RWPE1 (cell line): ENCODE measurements at regions not wholly inside any gene's neighbourhood (a gene's known extent, or its start where the extent isn't known, plus 50 kb on each side); places are given as distances from the start of the nearest gene placed in this dataset.

Experiments
- CTCF ChIA-PET: fragments of 350-600 bp; sonication (Branson Sonifier 250); formaldehyde crosslinking; extraction: SDS; loops from one replicate; lab custom pipeline; 2021; lab: Yijun Ruan, JAX
- POLR2A ChIA-PET: fragments of 400-600 bp; formaldehyde crosslinking; extraction: SDS; loops from one replicate; lab custom pipeline; 2020; ENCODE audit warnings: antibody characterized with exemption; ENCODE audit not compliant: low non-redundant PET; lab: Yijun Ruan, JAX
- DNase-seq: peaks from one replicate; pipeline ENCODE4 v3.0.0; 2012; ENCODE audit warnings: low spot score
- H3K27ac ChIP-seq: fragments of 450-650 bp; 2 replicates; pipeline ENCODE4 v1.5.1; 2017
- TF ChIP-seq, protein P1 (sequence below): fragments of 450-650 bp; conservative IDR thresholded peaks from 2 replicates; pipeline ENCODE4 v1.5.1; 2017; ENCODE audit warnings: low read depth, mild to moderate bottlenecking

- ChIA-PET POLR2A (no interaction called here), CTCF (interaction anchor here (0.8 to 1.0 kb wide), 2 partner anchors 9 to 30 kb away, joined by 3 read pairs; no protein-coding TSS in a partner anchor)
- H3K27ac ChIP-seq: no peak overlapping the region
- TF ChIP-seq, protein P1, sequence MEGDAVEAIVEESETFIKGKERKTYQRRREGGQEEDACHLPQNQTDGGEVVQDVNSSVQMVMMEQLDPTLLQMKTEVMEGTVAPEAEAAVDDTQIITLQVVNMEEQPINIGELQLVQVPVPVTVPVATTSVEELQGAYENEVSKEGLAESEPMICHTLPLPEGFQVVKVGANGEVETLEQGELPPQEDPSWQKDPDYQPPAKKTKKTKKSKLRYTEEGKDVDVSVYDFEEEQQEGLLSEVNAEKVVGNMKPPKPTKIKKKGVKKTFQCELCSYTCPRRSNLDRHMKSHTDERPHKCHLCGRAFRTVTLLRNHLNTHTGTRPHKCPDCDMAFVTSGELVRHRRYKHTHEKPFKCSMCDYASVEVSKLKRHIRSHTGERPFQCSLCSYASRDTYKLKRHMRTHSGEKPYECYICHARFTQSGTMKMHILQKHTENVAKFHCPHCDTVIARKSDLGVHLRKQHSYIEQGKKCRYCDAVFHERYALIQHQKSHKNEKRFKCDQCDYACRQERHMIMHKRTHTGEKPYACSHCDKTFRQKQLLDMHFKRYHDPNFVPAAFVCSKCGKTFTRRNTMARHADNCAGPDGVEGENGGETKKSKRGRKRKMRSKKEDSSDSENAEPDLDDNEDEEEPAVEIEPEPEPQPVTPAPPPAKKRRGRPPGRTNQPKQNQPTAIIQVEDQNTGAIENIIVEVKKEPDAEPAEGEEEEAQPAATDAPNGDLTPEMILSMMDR: no peak
- peak; percentile 31 for DNase-seq
Measured at GRCh38 chr1:39115271-39116110, 89.0 kb upstream of the MACF1 start.

GRCh38 chr1:39116116-39116607 is 88.3 kb upstream of the MACF1 start:
- ChIA-PET POLR2A (no interaction called here), CTCF (interaction anchor here (1.0 to 2.0 kb wide), 2 partner anchors 10 to 76 kb away, joined by 3 to 6 read pairs; no protein-coding TSS in a partner anchor)
- no peak for DNase-seq
- no peak overlapping the region for H3K27ac ChIP-seq
- TF ChIP-seq, protein P1: no peak

DNA sequence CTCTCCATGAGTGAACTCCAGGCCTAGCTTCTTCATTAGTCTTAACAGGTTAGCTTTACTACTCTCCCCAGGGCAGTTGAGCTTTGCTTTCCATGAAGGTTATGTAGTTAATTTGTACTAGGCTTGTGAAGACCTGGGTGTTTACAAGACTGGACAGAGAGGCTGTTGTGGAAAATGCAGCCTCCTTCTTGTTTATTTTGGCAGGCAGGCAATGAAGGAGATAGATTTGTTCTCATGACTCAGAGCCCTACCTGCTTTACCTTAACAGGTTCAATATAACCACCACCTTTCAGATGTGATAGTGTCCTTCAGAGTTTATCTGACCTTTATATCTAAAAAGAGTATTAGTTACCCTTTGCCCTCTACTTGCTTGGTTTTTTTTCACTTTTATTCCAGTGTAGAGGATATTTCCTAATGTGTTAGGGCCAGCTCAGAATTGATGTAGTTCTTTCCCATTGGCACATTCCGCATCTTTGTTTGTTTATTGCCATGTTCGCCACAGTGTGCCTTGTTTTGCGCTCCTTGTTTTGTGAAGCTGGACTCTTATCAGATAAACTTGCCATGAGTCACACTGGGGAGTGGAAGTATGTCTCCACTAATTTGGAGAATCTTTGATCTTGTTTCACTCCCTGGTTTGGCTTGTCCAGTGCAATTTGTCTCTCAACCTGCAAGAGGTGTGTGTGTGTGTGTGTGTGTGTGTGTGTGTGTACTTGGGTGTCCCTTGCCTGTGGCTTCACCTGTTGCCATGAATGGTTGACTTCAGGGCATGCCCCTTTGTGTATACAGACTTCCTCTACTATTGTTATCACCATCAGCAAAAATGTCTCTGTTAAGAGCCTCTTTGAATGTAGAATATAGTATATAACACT is 87.4 kb upstream of the MACF1 start:
- H3K27ac ChIP-seq: no peak overlapping the region
- ChIA-PET CTCF (interaction anchor here (0.5 to 2.0 kb wide), 3 partner anchors 11 to 440 kb away, joined by 3 to 6 read pairs (median 3); no protein-coding TSS in a partner anchor), POLR2A (no interaction called here)
- TF ChIP-seq, protein P1: no peak
- no peak for DNase-seq

GRCh38 chr1:39117899-39118450 is 86.5 kb upstream of the MACF1 start:
- DNase-seq: no peak
- H3K27ac ChIP-seq: no peak overlapping the region
- POLR2A ChIA-PET: no interaction called here
- CTCF ChIA-PET: interaction anchor here (1.1 to 2.0 kb wide), 2 partner anchors 10 to 74 kb away, joined by 3 to 6 read pairs; no protein-coding TSS in a partner anchor
- TF ChIP-seq, protein P1: no peak

DNA sequence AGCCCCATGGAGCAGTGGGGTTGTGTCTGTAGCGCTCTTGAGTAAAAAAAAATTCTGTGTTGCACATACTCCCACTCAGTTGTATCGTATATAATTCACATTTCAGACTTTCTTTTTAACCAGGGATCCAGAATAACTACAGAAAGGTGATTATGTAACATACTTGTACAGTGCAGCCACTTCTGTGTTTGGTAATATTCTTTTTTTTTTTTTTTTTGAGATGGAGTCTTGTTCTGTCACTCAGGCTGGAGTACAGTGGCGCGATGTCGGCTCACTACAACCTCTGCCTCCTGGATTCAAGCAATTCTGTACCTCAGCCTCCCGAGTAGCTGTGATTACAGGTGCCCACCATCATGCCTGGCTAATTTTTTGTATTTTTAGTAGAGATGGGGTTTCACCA is 82.4 kb upstream of the MACF1 start:
- CTCF ChIA-PET: no interaction called here
- H3K27ac ChIP-seq: no peak overlapping the region
- TF ChIP-seq, protein P1: no peak
- POLR2A ChIA-PET: no interaction called here
- DNase-seq: no peak

DNA sequence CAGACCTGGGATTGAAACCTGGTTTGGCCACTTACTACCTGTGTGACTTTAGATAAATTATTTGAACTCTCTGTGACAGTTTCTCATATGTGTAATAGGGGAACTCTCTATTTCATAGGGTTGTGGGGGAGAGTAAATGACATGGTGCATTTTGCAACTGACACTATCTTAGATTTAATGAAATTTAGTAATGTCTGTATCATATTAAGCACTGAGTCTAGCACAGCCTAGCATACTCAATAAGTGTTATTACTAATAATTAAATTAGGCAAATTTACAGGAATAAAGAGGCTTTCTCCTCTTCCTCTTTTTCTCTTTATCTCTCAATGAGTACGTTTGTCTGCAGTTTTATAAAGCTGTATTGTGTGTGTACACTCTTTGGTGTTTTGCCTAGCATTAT is 80.2 kb upstream of the MACF1 start:
- POLR2A ChIA-PET: no interaction called here
- H3K27ac ChIP-seq: no peak overlapping the region
- TF ChIP-seq, protein P1: no peak
- DNase-seq: no peak
- CTCF ChIA-PET: no interaction called here
